ENCODE measurements at regions not wholly inside any gene's neighbourhood (a gene's known extent, or its start where the extent isn't known, plus 50 kb on each side); places are given as distances from the start of the nearest gene placed in this dataset.

DNA sequence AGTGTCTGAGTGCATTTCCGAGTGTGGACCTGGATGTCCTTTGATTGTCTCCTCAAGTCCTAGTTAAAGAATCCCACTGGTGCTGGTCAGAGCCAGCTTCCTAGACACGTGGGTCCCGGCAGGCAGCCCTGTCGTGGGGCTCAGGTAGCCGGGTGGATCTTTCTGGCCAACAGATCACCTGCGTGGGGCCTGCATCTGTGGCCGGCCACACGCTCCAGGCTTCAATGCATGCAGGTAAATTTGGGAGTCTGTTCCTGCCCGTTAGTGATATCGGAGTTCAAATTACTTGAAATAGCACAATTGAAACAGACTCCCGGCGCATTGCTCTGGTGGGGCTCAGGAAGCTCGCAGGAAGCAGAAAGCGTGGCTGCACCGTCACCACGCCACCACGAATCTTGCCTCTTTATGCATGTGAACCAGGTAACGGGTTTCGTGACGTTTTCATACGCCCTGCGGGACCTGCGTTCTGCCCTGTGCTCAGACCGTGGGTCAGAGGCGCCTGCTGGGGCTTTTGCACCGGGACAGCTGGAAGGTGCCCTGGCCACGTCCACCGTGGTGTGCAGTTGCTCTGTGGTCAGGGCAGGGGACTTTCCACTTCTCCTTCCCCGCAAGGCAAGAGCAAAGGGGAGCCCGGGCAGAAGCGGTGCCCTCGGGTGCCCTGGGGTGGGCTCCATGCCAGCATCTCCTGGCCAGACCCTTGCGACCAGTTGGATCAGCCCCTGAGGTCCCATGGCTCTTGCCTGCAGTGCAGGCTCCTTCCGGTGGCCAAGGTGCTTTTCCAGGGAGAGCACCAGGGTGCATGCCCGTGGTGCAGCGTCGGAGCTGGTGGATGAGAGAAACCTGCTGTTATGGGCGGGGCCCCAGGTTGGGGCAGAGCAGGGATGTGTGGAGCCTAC lies 803.5 kb downstream of the BRD1 start (continued):
- TF ChIP-seq ZNF263 (CRISPR knock-in tag; IDR thresholded peaks at IDR 0.05): no peak
- TF ChIP-seq, protein P1, sequence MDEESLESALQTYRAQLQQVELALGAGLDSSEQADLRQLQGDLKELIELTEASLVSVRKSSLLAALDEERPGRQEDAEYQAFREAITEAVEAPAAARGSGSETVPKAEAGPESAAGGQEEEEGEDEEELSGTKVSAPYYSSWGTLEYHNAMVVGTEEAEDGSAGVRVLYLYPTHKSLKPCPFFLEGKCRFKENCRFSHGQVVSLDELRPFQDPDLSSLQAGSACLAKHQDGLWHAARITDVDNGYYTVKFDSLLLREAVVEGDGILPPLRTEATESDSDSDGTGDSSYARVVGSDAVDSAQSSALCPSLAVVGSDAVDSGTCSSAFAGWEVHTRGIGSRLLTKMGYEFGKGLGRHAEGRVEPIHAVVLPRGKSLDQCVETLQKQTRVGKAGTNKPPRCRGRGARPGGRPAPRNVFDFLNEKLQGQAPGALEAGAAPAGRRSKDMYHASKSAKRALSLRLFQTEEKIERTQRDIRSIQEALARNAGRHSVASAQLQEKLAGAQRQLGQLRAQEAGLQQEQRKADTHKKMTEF (CRISPR knock-in tag; IDR thresholded peaks at IDR 0.05): no peak

GRCh38 chr22:49023161-49023878 lies 804.4 kb downstream of the BRD1 start:
- no peak overlapping the region for H3K27ac ChIP-seq (ENCODE audit: extremely low read length, insufficient read depth, low read length)
- CTCF ChIA-PET (ENCODE audit: low intra/inter-chr PET ratio, low total read pairs): no interaction called here
- BruUV-seq (replicated peaks): no TSS peak
- intact Hi-C loops (cut with micrococcal nuclease; ENCODE audit: unreplicated experiment): no loop called here
- H3K36me3 ChIP-seq (replicated peaks in 1 of 2; ENCODE audit: control insufficient read depth in 1 of 2, insufficient read depth in 2 of 2, low read length in 2 of 2): no peaks in the 10 kb centered on the region
- in situ Hi-C loops (cut with HindIII; ENCODE audit: extremely low pct_ligation_motif_present, low pct_unique_long_range_greater_than_20kb): no loop called here
- DNase-seq (ENCODE audit: low spot score) (no peak), FAIRE-seq (no peak), ATAC-seq (no peak)
- TF ChIP-seq ZFAT (CRISPR knock-in tag; conservative IDR thresholded peaks at IDR 0.05) (no peak), EZH2 (conservative IDR thresholded peaks at IDR 0.05; ENCODE audit: low read depth, low read length) (0 out of 2 replicates have a peak, but pooled peaks have one; percentile 24)
- POLR2A ChIA-PET: no interaction called here
- no peak overlapping the region for H3K4me2 ChIP-seq (ENCODE audit: low read depth, low read length)
- no peaks in the 10 kb centered on the region for H4K20me1 ChIP-seq (ENCODE audit: insufficient read depth, low read length)
- H3K9me3 ChIP-seq (ENCODE audit: low read length): no peaks in the 10 kb centered on the region
- H3K79me2 ChIP-seq (ENCODE audit: insufficient read depth, low read length): no peaks in the 10 kb centered on the region
- no peak overlapping the region for H3K4me3 ChIP-seq (replicated peaks in 1 of 3; ENCODE audit: insufficient read depth in 1 of 3, low read depth in 2 of 3, low read length in 3 of 3)
- 4% methylated on average over 5 of the region's 22 CpGs for WGBS (ENCODE audit: low lambda C conversion rate)
- no peak overlapping the region for H2AFZ ChIP-seq (ENCODE audit: low read length)
- peaks cover 24 to 80% of the 10 kb centered on the region in 2 experiments; a peak in 4 of 5 replicates for H3K27me3 ChIP-seq (ENCODE audit: control insufficient read depth in 1 of 2, insufficient read depth in 2 of 2, low read length in 2 of 2)
- H3K9ac ChIP-seq (ENCODE audit: insufficient read depth, low read depth, low read length): no peak overlapping the region
- no peaks in the 10 kb centered on the region; the same call in 1 of the 2 replicates for H3K4me1 ChIP-seq (ENCODE audit: insufficient read depth, low read length)

Data from HepG2 (cell line).